ENCODE measurements at regions not wholly inside any gene's neighbourhood (a gene's known extent, or its start where the extent isn't known, plus 50 kb on each side); places are given as distances from the start of the nearest gene placed in this dataset.

DNA sequence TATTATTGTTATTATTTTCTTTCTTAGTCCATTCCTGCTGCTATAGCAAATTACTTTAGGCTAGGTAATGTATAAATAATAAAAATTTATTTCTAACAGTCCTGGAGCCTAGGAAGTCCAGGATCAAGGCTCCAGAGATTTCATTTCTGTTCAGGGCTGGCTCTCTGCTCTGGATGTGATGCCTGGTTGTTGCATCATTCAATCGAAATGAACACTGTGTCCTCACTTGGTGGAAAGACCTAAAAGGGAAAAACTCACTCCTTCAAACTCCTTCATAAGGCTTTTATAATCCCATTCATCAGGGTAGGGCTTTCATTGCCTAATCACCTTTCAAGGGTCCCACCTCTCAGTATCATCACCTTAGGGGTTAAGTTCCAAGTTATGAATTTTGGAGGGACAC lies 395.0 kb downstream of the EFNB2 start:
- H3K27ac ChIP-seq (ENCODE audit: low read depth, low read length), result no peak overlapping the region
- Mint-ChIP-seq H3K9me3 (no peaks in the 10 kb centered on the region), H3K27me3 (ENCODE audit: insufficient read depth) (no peaks in the 10 kb centered on the region), H3K27ac (no peak overlapping the region), H3K4me3 (no peak overlapping the region), H3K36me3 (ENCODE audit: low read depth) (no peaks in the 10 kb centered on the region), H3K4me1 (peaks cover 17% of the 10 kb centered on the region)
- no peaks in the 10 kb centered on the region for H3K9me3 ChIP-seq (ENCODE audit: control insufficient read depth, low read length)
- TF ChIP-seq, protein P1, sequence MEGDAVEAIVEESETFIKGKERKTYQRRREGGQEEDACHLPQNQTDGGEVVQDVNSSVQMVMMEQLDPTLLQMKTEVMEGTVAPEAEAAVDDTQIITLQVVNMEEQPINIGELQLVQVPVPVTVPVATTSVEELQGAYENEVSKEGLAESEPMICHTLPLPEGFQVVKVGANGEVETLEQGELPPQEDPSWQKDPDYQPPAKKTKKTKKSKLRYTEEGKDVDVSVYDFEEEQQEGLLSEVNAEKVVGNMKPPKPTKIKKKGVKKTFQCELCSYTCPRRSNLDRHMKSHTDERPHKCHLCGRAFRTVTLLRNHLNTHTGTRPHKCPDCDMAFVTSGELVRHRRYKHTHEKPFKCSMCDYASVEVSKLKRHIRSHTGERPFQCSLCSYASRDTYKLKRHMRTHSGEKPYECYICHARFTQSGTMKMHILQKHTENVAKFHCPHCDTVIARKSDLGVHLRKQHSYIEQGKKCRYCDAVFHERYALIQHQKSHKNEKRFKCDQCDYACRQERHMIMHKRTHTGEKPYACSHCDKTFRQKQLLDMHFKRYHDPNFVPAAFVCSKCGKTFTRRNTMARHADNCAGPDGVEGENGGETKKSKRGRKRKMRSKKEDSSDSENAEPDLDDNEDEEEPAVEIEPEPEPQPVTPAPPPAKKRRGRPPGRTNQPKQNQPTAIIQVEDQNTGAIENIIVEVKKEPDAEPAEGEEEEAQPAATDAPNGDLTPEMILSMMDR (conservative IDR thresholded peaks at IDR 0.05), result no peak
- 79% methylated on average over 1 of the region's 1 CpG; no CpG with 5 or more reads in 1 of the 2 experiments for WGBS, 2 experiments (ENCODE audit: insufficient coverage in 1 of 2, insufficient read length in 1 of 2)
- H3K27me3 ChIP-seq (ENCODE audit: control insufficient read depth, insufficient read depth, low read length, poor library complexity, severe bottlenecking), result no peaks in the 10 kb centered on the region
- no peak for DNase-seq
- no peak overlapping the region for H3K4me3 ChIP-seq (ENCODE audit: low read length)
- H3K4me1 ChIP-seq (ENCODE audit: control insufficient read depth, insufficient read depth, low read length), result no peaks in the 10 kb centered on the region
- no peaks in the 10 kb centered on the region for H3K36me3 ChIP-seq (ENCODE audit: control insufficient read depth, insufficient read depth, low read length)
- H3K9ac ChIP-seq (ENCODE audit: extremely low read depth, low read length, poor library complexity, severe bottlenecking), result no peak overlapping the region

DNA sequence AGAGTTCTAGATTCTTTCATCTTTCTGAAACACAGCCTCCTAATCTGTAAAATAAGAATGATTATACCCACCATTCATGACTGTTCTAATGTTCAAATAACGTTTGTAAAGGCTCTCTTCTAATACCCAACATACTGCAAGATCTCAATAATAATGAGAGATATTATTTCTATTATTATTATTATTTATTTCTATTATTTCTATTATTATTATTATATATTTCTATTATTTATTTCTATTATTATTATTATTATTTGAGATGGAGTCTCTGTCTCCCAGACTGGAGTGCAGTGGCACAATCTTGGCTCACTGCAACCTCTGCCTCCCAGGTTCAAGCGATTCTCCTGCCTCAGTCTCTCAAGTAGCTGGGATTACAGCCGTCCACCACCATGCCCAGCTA lies 395.5 kb downstream of the EFNB2 start:
- Mint-ChIP-seq H3K27ac (no peak overlapping the region), H3K9me3 (peaks cover 1% of the 10 kb centered on the region), H3K4me1 (peaks cover 12% of the 10 kb centered on the region), H3K4me3 (no peak overlapping the region), H3K36me3 (ENCODE audit: low read depth) (no peaks in the 10 kb centered on the region), H3K27me3 (ENCODE audit: insufficient read depth) (no peaks in the 10 kb centered on the region)
- Histone ChIP-seq H3K36me3 (ENCODE audit: control insufficient read depth, insufficient read depth, low read length) (no peaks in the 10 kb centered on the region), H3K4me3 (ENCODE audit: low read length) (no peak overlapping the region), H3K27me3 (ENCODE audit: control insufficient read depth, insufficient read depth, low read length, poor library complexity, severe bottlenecking) (no peaks in the 10 kb centered on the region), H3K4me1 (ENCODE audit: control insufficient read depth, insufficient read depth, low read length) (no peaks in the 10 kb centered on the region), H3K27ac (ENCODE audit: low read depth, low read length) (no peak overlapping the region), H3K9me3 (ENCODE audit: control insufficient read depth, low read length) (no peaks in the 10 kb centered on the region), H3K9ac (ENCODE audit: extremely low read depth, low read length, poor library complexity, severe bottlenecking) (no peak overlapping the region)
- no peak for DNase-seq
- 88 to 100% methylated on average over 1 to 3 of the region's 3 CpGs for WGBS, 2 experiments (ENCODE audit: insufficient coverage in 1 of 2, insufficient read length in 1 of 2)
- TF ChIP-seq, protein P1 (conservative IDR thresholded peaks at IDR 0.05), result no peak

DNA sequence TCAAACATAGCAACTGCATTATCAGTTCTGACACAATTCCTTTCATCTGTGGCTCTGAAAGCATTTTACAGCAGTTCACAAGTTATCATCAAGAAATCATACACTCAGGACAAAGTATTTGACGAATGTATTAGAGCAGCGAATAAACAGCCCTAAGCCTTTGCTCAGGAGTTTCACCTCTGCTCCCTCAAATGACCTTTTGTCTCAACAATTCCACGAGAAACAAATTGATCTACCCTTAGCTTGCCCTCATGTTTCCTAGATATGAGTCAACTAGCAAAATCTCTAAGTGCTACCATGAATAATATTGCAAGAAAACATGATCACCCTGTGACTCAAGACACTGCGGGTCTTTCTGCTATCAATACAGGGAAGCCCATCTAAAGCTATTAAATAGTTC lies 396.1 kb downstream of the EFNB2 start:
- no peak overlapping the region for H3K4me3 Mint-ChIP-seq
- H3K27ac Mint-ChIP-seq, result no peak overlapping the region
- H3K36me3 Mint-ChIP-seq (ENCODE audit: low read depth), result no peaks in the 10 kb centered on the region
- DNase-seq, result no peak
- Histone ChIP-seq H3K4me1 (ENCODE audit: control insufficient read depth, insufficient read depth, low read length) (no peaks in the 10 kb centered on the region), H3K9ac (ENCODE audit: extremely low read depth, low read length, poor library complexity, severe bottlenecking) (no peak overlapping the region), H3K27me3 (ENCODE audit: control insufficient read depth, insufficient read depth, low read length, poor library complexity, severe bottlenecking) (no peaks in the 10 kb centered on the region), H3K27ac (ENCODE audit: low read depth, low read length) (no peak overlapping the region), H3K36me3 (ENCODE audit: control insufficient read depth, insufficient read depth, low read length) (no peaks in the 10 kb centered on the region), H3K4me3 (ENCODE audit: low read length) (no peak overlapping the region), H3K9me3 (ENCODE audit: control insufficient read depth, low read length) (peaks cover 4% of the 10 kb centered on the region)
- TF ChIP-seq, protein P1 (conservative IDR thresholded peaks at IDR 0.05), result no peak
- 71 to 92% methylated on average over 1 to 4 of the region's 4 CpGs for WGBS, 2 experiments (ENCODE audit: insufficient coverage in 1 of 2, insufficient read length in 1 of 2)
- peaks cover 8% of the 10 kb centered on the region for H3K4me1 Mint-ChIP-seq
- peaks cover 5% of the 10 kb centered on the region for H3K9me3 Mint-ChIP-seq
- no peaks in the 10 kb centered on the region for H3K27me3 Mint-ChIP-seq (ENCODE audit: insufficient read depth)

Data from endodermal cell (in vitro differentiated cells).